GM20000 (cell line): ENCODE measurements at regions not wholly inside any gene's neighbourhood (a gene's known extent, or its start where the extent isn't known, plus 50 kb on each side); places are given as distances from the start of the nearest gene placed in this dataset.

Experiments
- DNase-seq: peaks from one replicate; pipeline ENCODE4 v3.0.0; 2012; ENCODE audit warnings: low spot score
- TF ChIP-seq, protein P1 (sequence below): IDR thresholded peaks from 2 replicates; pipeline ENCODE4 v1.5.1; 2012; ENCODE audit warnings: mild to moderate bottlenecking, control low read depth; ENCODE audit errors: extremely low read depth, missing control alignments

DNA sequence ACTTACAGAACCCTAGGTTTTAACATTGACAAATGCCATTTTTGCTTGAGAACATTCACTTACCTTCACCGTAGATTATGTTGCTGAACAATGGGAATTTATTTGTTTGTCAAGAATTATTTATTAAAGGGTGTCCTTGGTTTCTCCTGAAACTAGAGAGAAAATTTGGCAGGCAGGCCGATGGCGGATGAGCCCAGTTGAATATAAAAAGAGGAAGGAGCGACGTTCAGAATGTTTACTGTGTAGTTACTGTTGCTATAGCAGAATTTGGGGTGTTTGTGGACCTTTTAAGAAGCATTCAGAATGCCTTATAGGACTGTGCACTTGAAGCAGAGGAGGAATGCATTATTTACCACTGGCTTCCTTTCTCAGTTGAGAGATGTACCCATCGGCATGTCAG lies 268.2 kb downstream of the CDH10 start:
- TF ChIP-seq, protein P1, sequence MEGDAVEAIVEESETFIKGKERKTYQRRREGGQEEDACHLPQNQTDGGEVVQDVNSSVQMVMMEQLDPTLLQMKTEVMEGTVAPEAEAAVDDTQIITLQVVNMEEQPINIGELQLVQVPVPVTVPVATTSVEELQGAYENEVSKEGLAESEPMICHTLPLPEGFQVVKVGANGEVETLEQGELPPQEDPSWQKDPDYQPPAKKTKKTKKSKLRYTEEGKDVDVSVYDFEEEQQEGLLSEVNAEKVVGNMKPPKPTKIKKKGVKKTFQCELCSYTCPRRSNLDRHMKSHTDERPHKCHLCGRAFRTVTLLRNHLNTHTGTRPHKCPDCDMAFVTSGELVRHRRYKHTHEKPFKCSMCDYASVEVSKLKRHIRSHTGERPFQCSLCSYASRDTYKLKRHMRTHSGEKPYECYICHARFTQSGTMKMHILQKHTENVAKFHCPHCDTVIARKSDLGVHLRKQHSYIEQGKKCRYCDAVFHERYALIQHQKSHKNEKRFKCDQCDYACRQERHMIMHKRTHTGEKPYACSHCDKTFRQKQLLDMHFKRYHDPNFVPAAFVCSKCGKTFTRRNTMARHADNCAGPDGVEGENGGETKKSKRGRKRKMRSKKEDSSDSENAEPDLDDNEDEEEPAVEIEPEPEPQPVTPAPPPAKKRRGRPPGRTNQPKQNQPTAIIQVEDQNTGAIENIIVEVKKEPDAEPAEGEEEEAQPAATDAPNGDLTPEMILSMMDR, result no peak
- DNase-seq, result no peak

GRCh38 chr5:24381861-24382489 lies 262.8 kb downstream of the CDH10 start:
- DNase-seq, result no peak
- TF ChIP-seq, protein P1, result no peak

- TF ChIP-seq, protein P1, result no peak
- DNase-seq, result no peak
Measured at GRCh38 chr5:24385070-24385469, 259.7 kb downstream of the CDH10 start.

DNA sequence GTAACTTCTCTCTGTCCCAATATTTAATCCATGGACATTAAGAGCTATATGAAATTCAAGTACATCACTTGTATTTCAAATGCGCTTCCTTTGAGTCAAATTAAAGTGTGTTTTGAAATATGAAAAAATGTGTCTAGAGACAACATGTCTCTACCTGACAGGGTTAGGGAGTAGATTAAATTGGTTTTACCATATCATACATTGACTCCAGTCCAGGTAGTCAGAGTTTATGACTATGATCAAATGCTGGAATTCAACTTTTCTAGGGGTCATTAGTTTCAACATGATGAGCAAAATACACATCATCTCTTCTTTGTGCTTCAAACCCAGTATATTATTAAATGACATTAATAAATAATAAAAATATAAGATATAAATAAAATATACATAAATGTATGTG lies 259.2 kb downstream of the CDH10 start:
- no peak for DNase-seq
- TF ChIP-seq, protein P1, result no peak

GRCh38 chr5:24388448-24388847 lies 256.3 kb downstream of the CDH10 start:
- TF ChIP-seq, protein P1, result no peak
- DNase-seq, result no peak

DNA sequence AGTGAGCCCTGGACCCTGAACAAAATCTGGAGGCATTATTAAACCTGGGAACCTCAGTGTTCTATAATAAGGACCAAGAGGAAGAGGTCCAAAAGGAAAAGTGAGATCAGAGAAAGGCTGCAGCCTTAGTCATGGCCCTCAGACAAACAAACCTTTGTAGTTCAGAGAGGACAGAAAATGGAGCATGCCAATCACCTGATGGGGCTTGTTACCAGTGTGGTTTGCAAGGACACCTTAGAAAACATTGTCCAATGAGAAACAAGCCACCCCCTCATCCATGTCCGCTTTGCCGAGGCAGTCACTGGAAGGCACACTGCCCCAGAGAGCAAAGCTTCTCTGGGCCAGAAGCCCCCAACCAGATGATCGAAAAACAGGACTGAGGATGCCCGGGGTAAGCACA lies 254.8 kb downstream of the CDH10 start:
- TF ChIP-seq, protein P1, result no peak
- no peak for DNase-seq

DNA sequence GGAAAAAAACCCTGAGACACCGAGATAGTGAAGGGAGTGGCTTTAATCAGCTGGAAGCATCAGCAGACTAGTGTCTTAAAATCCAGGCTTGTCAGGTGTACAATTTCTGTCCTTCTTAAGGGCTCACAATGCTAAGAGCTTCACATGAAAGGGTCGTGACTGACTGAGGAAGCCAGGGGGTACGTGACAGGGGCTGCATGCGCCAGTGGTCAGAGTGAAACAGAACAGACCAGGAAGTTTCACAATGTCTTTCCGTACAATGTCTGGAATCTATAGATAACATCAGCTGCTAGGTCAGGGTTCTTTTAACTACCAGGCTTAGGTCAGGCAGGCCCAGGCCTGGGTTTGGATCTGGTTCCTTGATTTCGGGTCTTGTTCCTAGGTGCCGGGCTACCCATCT lies 253.0 kb downstream of the CDH10 start:
- TF ChIP-seq, protein P1, result no peak
- no peak for DNase-seq
